GM23338 (cell line): ENCODE measurements at regions not wholly inside any gene's neighbourhood (a gene's known extent, or its start where the extent isn't known, plus 50 kb on each side); places are given as distances from the start of the nearest gene placed in this dataset.

ENCODE experiments used
- EZH2 ChIP-seq: fragments of 200-600 bp; sonication (generic); IDR thresholded peaks from one replicate; pipeline ENCODE4 v1.8.0; 2017; ENCODE audit warnings: antibody characterized with exemption, mild to moderate bottlenecking, low read depth; ENCODE audit not compliant: unreplicated experiment
- EZH2phosphoT487 ChIP-seq: fragments of 200-600 bp; sonication (generic); IDR thresholded peaks from one replicate; pipeline ENCODE4 v1.8.1; 2018; ENCODE audit warnings: antibody characterized with exemption; ENCODE audit not compliant: unreplicated experiment
- TF ChIP-seq, protein P1 (sequence below): fragments of 250-450 bp; sonication (Bioruptor Pico); IDR thresholded peaks from 2 replicates; pipeline ENCODE4 v1.5.0; 2020; ENCODE audit warnings: mild to moderate bottlenecking, moderate library complexity

DNA sequence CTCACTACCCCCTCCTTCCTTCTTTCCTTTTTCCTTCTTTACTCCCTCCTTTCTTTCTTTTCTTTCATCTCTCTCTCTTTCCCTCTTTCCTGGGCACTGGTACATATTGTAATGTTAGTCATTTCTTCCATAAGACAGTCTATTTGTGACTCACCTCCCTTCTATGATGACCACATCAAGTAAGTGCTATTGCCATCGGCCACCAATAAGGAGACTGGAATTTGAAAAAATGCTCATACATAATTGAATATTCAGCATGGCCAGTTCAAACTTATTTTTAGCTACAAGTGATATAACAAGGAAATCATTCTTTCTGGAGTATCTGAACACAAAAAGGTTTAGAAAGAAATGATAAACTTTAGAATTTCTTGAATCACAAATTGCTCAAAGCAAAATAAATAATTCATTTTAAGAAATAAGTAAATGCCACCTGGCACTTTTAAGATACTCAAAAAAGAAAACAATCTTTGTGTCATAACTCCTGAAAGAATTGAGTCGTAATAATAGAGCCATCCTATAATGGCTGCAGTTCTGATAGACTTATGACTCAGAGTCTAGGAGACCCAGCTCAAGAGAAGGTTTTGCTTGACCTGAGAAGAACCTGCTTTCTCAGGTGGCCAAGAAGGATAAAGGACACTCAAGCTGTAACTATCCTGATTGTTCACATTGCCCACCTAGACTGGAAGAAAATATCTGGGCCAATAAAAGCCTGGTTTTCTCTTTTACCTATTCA, 51.6 kb upstream of the CCBE1 start (continued):
- TF ChIP-seq, protein P1, sequence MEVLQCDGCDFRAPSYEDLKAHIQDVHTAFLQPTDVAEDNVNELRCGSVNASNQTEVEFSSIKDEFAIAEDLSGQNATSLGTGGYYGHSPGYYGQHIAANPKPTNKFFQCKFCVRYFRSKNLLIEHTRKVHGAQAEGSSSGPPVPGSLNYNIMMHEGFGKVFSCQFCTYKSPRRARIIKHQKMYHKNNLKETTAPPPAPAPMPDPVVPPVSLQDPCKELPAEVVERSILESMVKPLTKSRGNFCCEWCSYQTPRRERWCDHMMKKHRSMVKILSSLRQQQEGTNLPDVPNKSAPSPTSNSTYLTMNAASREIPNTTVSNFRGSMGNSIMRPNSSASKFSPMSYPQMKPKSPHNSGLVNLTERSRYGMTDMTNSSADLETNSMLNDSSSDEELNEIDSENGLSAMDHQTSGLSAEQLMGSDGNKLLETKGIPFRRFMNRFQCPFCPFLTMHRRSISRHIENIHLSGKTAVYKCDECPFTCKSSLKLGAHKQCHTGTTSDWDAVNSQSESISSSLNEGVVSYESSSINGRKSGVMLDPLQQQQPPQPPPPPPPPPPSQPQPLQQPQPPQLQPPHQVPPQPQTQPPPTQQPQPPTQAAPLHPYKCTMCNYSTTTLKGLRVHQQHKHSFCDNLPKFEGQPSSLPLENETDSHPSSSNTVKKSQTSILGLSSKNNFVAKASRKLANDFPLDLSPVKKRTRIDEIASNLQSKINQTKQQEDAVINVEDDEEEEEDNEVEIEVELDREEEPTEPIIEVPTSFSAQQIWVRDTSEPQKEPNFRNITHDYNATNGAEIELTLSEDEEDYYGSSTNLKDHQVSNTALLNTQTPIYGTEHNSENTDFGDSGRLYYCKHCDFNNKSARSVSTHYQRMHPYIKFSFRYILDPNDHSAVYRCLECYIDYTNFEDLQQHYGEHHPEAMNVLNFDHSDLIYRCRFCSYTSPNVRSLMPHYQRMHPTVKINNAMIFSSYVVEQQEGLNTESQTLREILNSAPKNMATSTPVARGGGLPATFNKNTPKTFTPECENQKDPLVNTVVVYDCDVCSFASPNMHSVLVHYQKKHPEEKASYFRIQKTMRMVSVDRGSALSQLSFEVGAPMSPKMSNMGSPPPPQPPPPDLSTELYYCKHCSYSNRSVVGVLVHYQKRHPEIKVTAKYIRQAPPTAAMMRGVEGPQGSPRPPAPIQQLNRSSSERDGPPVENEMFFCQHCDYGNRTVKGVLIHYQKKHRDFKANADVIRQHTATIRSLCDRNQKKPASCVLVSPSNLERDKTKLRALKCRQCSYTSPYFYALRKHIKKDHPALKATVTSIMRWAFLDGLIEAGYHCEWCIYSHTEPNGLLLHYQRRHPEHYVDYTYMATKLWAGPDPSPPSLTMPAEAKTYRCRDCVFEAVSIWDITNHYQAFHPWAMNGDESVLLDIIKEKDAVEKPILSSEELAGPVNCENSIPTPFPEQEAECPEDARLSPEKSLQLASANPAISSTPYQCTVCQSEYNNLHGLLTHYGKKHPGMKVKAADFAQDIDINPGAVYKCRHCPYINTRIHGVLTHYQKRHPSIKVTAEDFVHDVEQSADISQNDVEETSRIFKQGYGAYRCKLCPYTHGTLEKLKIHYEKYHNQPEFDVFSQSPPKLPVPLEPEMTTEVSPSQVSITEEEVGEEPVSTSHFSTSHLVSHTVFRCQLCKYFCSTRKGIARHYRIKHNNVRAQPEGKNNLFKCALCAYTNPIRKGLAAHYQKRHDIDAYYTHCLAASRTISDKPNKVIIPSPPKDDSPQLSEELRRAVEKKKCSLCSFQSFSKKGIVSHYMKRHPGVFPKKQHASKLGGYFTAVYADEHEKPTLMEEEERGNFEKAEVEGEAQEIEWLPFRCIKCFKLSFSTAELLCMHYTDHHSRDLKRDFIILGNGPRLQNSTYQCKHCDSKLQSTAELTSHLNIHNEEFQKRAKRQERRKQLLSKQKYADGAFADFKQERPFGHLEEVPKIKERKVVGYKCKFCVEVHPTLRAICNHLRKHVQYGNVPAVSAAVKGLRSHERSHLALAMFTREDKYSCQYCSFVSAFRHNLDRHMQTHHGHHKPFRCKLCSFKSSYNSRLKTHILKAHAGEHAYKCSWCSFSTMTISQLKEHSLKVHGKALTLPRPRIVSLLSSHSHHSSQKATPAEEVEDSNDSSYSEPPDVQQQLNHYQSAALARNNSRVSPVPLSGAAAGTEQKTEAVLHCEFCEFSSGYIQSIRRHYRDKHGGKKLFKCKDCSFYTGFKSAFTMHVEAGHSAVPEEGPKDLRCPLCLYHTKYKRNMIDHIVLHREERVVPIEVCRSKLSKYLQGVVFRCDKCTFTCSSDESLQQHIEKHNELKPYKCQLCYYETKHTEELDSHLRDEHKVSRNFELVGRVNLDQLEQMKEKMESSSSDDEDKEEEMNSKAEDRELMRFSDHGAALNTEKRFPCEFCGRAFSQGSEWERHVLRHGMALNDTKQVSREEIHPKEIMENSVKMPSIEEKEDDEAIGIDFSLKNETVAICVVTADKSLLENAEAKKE (CRISPR knock-in tag), result no peak
- no peak for TF ChIP-seq EZH2phosphoT487
- no peak for TF ChIP-seq EZH2
